ENCODE measurements at regions not wholly inside any gene's neighbourhood (a gene's known extent, or its start where the extent isn't known, plus 50 kb on each side); places are given as distances from the start of the nearest gene placed in this dataset.
"Not testable (repeated sequence)": the region's sequence is repeated elsewhere in the genome, so short reads cannot be mapped to it uniquely, and the experiment has no call there.

- no peaks in the 10 kb centered on the region for H4K20me1 ChIP-seq (ENCODE audit: insufficient read depth, low read length)
- no peak overlapping the region for H3K4me2 ChIP-seq (ENCODE audit: insufficient read depth, low read length)
- no peaks in the 10 kb centered on the region for H3K4me1 ChIP-seq (ENCODE audit: insufficient read depth, low read length)
- no peak for TF ChIP-seq CTCF (IDR thresholded peaks at IDR 0.05; ENCODE audit: extremely low read depth, low read depth, low read length)
- no peaks in the 10 kb centered on the region for H3K79me2 ChIP-seq (ENCODE audit: insufficient read depth, low read length)
- H3K27ac ChIP-seq (ENCODE audit: low read depth, low read length) = no peak overlapping the region
- DNase-seq (ENCODE audit: insufficient read length, low spot score, missing footprints) = no peak
- H3K36me3 ChIP-seq (ENCODE audit: insufficient read depth, low read length) = no peaks in the 10 kb centered on the region
- H3K9me3 ChIP-seq (ENCODE audit: low read depth, low read length) = no peaks in the 10 kb centered on the region
- H2AFZ ChIP-seq (ENCODE audit: low read length) = no peak overlapping the region
- no peaks in the 10 kb centered on the region for H3K27me3 ChIP-seq (ENCODE audit: insufficient read depth, low read length)
- H3K4me3 ChIP-seq (ENCODE audit: insufficient read depth, low read length) = no peak overlapping the region
Measured at GRCh38 chr9:15068261-15068660, 158.0 kb upstream of the FREM1 start.

- no peak overlapping the region for H3K4me2 ChIP-seq (ENCODE audit: insufficient read depth, low read length)
- no peaks in the 10 kb centered on the region for H3K27me3 ChIP-seq (ENCODE audit: insufficient read depth, low read length)
- no peaks in the 10 kb centered on the region for H3K79me2 ChIP-seq (ENCODE audit: insufficient read depth, low read length)
- no peaks in the 10 kb centered on the region for H4K20me1 ChIP-seq (ENCODE audit: insufficient read depth, low read length)
- no peak overlapping the region for H3K27ac ChIP-seq (ENCODE audit: low read depth, low read length)
- DNase-seq (ENCODE audit: insufficient read length, low spot score, missing footprints) = no peak
- no peak for TF ChIP-seq CTCF (IDR thresholded peaks at IDR 0.05; ENCODE audit: extremely low read depth, low read depth, low read length)
- H3K36me3 ChIP-seq (ENCODE audit: insufficient read depth, low read length) = no peaks in the 10 kb centered on the region
- H2AFZ ChIP-seq (ENCODE audit: low read length) = no peak overlapping the region
- H3K4me3 ChIP-seq (ENCODE audit: insufficient read depth, low read length) = no peak overlapping the region
- H3K4me1 ChIP-seq (ENCODE audit: insufficient read depth, low read length) = no peaks in the 10 kb centered on the region
- H3K9me3 ChIP-seq (ENCODE audit: low read depth, low read length) = no peaks in the 10 kb centered on the region
Measured at GRCh38 chr9:15059003-15059402, 148.8 kb upstream of the FREM1 start.

DNA sequence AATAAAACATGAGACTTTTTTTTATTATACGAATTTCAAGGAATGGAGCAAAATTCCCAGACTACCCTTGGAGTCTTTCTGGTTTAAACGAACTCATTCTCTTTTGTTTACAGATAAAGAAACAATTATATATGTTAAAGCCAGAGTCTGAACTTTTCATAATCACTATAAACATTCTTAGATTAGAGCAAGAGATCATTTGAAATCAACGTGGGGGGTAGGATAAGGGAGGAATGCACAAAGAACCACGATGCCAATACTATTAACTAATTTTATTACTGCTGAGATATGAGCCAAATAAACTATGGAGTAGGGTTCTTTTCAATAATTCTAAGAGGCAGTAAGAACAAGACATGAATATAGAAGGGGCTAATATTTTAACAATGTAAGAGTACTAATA lies 148.0 kb upstream of the FREM1 start:
- H4K20me1 ChIP-seq (ENCODE audit: insufficient read depth, low read length) = no peaks in the 10 kb centered on the region
- no peak overlapping the region for H3K27ac ChIP-seq (ENCODE audit: low read depth, low read length)
- no peak for DNase-seq (ENCODE audit: insufficient read length, low spot score, missing footprints)
- TF ChIP-seq CTCF (IDR thresholded peaks at IDR 0.05; ENCODE audit: extremely low read depth, low read depth, low read length) = no peak
- no peaks in the 10 kb centered on the region for H3K36me3 ChIP-seq (ENCODE audit: insufficient read depth, low read length)
- H2AFZ ChIP-seq (ENCODE audit: low read length) = no peak overlapping the region
- H3K4me2 ChIP-seq (ENCODE audit: insufficient read depth, low read length) = no peak overlapping the region
- H3K27me3 ChIP-seq (ENCODE audit: insufficient read depth, low read length) = no peaks in the 10 kb centered on the region
- H3K79me2 ChIP-seq (ENCODE audit: insufficient read depth, low read length) = no peaks in the 10 kb centered on the region
- H3K9me3 ChIP-seq (ENCODE audit: low read depth, low read length) = no peaks in the 10 kb centered on the region
- no peak overlapping the region for H3K4me3 ChIP-seq (ENCODE audit: insufficient read depth, low read length)
- H3K4me1 ChIP-seq (ENCODE audit: insufficient read depth, low read length) = no peaks in the 10 kb centered on the region

DNA sequence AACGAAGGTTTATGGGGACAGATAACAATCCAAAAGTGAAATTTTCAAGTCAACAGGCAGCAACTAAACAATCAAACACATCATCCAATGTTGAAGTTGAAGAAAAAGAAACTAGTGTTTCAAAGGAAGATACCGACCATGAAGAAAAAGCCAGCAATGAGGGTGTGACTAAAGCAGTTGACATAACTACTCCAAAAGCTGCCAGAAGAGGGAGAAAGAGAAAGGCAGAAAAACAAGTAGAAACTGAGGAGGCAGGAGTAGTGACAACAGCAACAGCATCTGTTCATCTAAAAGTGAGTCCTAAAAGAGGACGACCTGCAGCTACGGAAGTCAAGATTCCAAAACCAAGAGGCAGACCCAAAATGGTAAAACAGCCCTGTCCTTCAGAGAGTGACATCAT lies 145.1 kb upstream of the FREM1 start:
- not testable (repeated sequence) for H3K27ac ChIP-seq (ENCODE audit: low read depth, low read length); H3K79me2 ChIP-seq (ENCODE audit: insufficient read depth, low read length); H3K4me1 ChIP-seq (ENCODE audit: insufficient read depth, low read length); H3K27me3 ChIP-seq (ENCODE audit: insufficient read depth, low read length); H2AFZ ChIP-seq (ENCODE audit: low read length); DNase-seq (ENCODE audit: insufficient read length, low spot score, missing footprints); H3K4me2 ChIP-seq (ENCODE audit: insufficient read depth, low read length); H4K20me1 ChIP-seq (ENCODE audit: insufficient read depth, low read length); H3K4me3 ChIP-seq (ENCODE audit: insufficient read depth, low read length); H3K9me3 ChIP-seq (ENCODE audit: low read depth, low read length); H3K36me3 ChIP-seq (ENCODE audit: insufficient read depth, low read length)
- peak; percentile 20 for TF ChIP-seq CTCF (IDR thresholded peaks at IDR 0.05; ENCODE audit: extremely low read depth, low read depth, low read length)

Data from osteoblast (primary cell).